ENCODE measurements at regions not wholly inside any gene's neighbourhood (a gene's known extent, or its start where the extent isn't known, plus 50 kb on each side); places are given as distances from the start of the nearest gene placed in this dataset.
"Not testable (repeated sequence)": the region's sequence is repeated elsewhere in the genome, so short reads cannot be mapped to it uniquely, and the experiment has no call there.

- DNase-seq, result no peak
These were observed 288.6 kb downstream of the OXSM start for GRCh38 chr3:26078539-26078938.

GRCh38 chr3:26081166-26081565 is 291.3 kb downstream of the OXSM start:
- no peak for DNase-seq

- no peak for DNase-seq
These were observed 291.9 kb downstream of the OXSM start for GRCh38 chr3:26081806-26082205.

GRCh38 chr3:26082911-26083310 is 293.0 kb downstream of the OXSM start:
- DNase-seq, result no peak

- DNase-seq, result no peak
These were observed 294.7 kb downstream of the OXSM start for GRCh38 chr3:26084629-26085028.

- no peak for DNase-seq
These were observed 297.9 kb downstream of the OXSM start for GRCh38 chr3:26087751-26088150.

- DNase-seq, result no peak
These were observed 299.4 kb downstream of the OXSM start for GRCh38 chr3:26089249-26089648.

- DNase-seq, result no peak
These were observed 300.7 kb downstream of the OXSM start for GRCh38 chr3:26090589-26090988.

- DNase-seq, result no peak
These were observed 301.2 kb downstream of the OXSM start for GRCh38 chr3:26091096-26091495.

GRCh38 chr3:26091626-26092025 is 301.7 kb downstream of the OXSM start:
- no peak for DNase-seq

- DNase-seq, result not testable (repeated sequence)
These were observed 307.2 kb downstream of the OXSM start for GRCh38 chr3:26097111-26097510.

GRCh38 chr3:26099692-26100091 is 309.8 kb downstream of the OXSM start:
- no peak for DNase-seq

- no peak for DNase-seq
These were observed 310.3 kb downstream of the OXSM start for GRCh38 chr3:26100176-26100575.

- no peak for DNase-seq
These were observed 312.5 kb downstream of the OXSM start for GRCh38 chr3:26102376-26102775.

GRCh38 chr3:26104851-26105251 is 315.0 kb downstream of the OXSM start:
- no peak for DNase-seq

- DNase-seq, result no peak
These were observed 315.4 kb downstream of the OXSM start for GRCh38 chr3:26105261-26105660.

- no peak for DNase-seq
These were observed 316.3 kb downstream of the OXSM start for GRCh38 chr3:26106228-26106627.

- no peak for DNase-seq
These were observed 319.1 kb downstream of the OXSM start for GRCh38 chr3:26108846-26109489.

GRCh38 chr3:26114851-26115250 is 325.0 kb downstream of the OXSM start:
- no peak for DNase-seq

GRCh38 chr3:26118165-26118564 is 328.3 kb downstream of the OXSM start:
- DNase-seq, result no peak

GRCh38 chr3:26132942-26133341 is 343.1 kb downstream of the OXSM start:
- no peak for DNase-seq

GRCh38 chr3:26141296-26141695 is 351.4 kb downstream of the OXSM start:
- DNase-seq, result no peak

- no peak for DNase-seq
These were observed 355.9 kb downstream of the OXSM start for GRCh38 chr3:26145769-26146168.

GRCh38 chr3:26157428-26157827 is 367.5 kb downstream of the OXSM start:
- not testable (repeated sequence) for DNase-seq

- DNase-seq, result no peak
These were observed 381.1 kb downstream of the OXSM start for GRCh38 chr3:26171006-26171405.

GRCh38 chr3:26191556-26191955 is 401.7 kb downstream of the OXSM start:
- no peak for DNase-seq

All from NCI-H2171 (cell line).